PC-9 (cell line): ENCODE measurements at regions not wholly inside any gene's neighbourhood (a gene's known extent, or its start where the extent isn't known, plus 50 kb on each side); places are given as distances from the start of the nearest gene placed in this dataset.

Source experiments
- BruUV-seq: library from RNA; stranded (reverse); fragments of 400-500 nt; replicated peaks from 2 replicates; lab custom pipeline; 2021; lab: Mats Ljungman, UMichigan
- CTCF ChIA-PET: fragments of 300-600 bp; sonication (Branson Sonifier 250); formaldehyde crosslinking; loops from one replicate; lab custom pipeline; 2022; ENCODE audit warnings: antibody characterized with exemption; lab: Charles Lee
- POLR2A ChIA-PET: fragments of 300-600 bp; sonication (Branson Sonifier 250); formaldehyde crosslinking; loops from one replicate; lab custom pipeline; 2022; ENCODE audit warnings: antibody characterized with exemption; ENCODE audit not compliant: unreplicated experiment; lab: Charles Lee
- DNase-seq, 2 experiments: peaks; one replicate each; pipeline versions ENCODE4 v3.0.0 to v3.0.0-alpha.2; 2015 to 2022; ENCODE audit warnings: mixed read lengths in 1 of 2
- H2AFZ ChIP-seq: fragments of 200-600 bp; sonication (generic); 2 replicates; pipeline ENCODE4 v1.8.1; 2017; ENCODE audit warnings: antibody characterized with exemption
- H3F3A ChIP-seq: fragments of 200-600 bp; sonication (generic); 2 replicates; pipeline ENCODE4 v1.8.1; 2017; ENCODE audit warnings: antibody characterized with exemption, mild to moderate bottlenecking, low read depth; ENCODE audit not compliant: insufficient read depth
- H3K27ac ChIP-seq: fragments of 200-600 bp; sonication (generic); 2 replicates; pipeline ENCODE4 v1.6.1; 2016; ENCODE audit warnings: mixed run types
- H3K27me3 ChIP-seq: fragments of 200-600 bp; sonication (generic); 2 replicates; pipeline ENCODE4 v1.6.1; 2016; ENCODE audit warnings: low read depth, mixed run types; ENCODE audit not compliant: insufficient read depth
- H3K36me3 ChIP-seq: fragments of 200-600 bp; sonication (generic); 2 replicates; pipeline ENCODE4 v1.6.1; 2016; ENCODE audit warnings: low read depth, mixed run types
- H3K4me1 ChIP-seq: fragments of 200-600 bp; sonication (generic); replicated peaks from 2 replicates; pipeline ENCODE4 v1.6.1; 2016; ENCODE audit warnings: mixed run types; ENCODE audit not compliant: insufficient read depth
- H3K4me2 ChIP-seq: fragments of 200-600 bp; sonication (generic); 2 replicates; pipeline ENCODE4 v1.6.1; 2017; ENCODE audit warnings: mixed run types
- H3K4me3 ChIP-seq: fragments of 200-600 bp; sonication (generic); 2 replicates; pipeline ENCODE4 v1.6.1; 2016; ENCODE audit warnings: mixed run types
- H3K79me2 ChIP-seq: fragments of 200-600 bp; sonication (generic); 2 replicates; pipeline ENCODE4 v1.6.1; 2017; ENCODE audit warnings: low read depth, mixed run types
- H3K9me2 ChIP-seq: fragments of 200-600 bp; sonication (generic); 2 replicates; pipeline ENCODE4 v1.8.1; 2017; ENCODE audit warnings: mild to moderate bottlenecking; ENCODE audit not compliant: insufficient read depth
- H3K9me3 ChIP-seq: fragments of 200-600 bp; sonication (generic); 2 replicates; pipeline ENCODE4 v1.8.1; 2016; ENCODE audit warnings: low read depth; ENCODE audit not compliant: insufficient read depth
- H4K20me1 ChIP-seq: fragments of 200-600 bp; sonication (generic); 2 replicates; pipeline ENCODE4 v1.8.1; 2017; ENCODE audit not compliant: insufficient read depth
- CTCF ChIP-seq: fragments of 200-600 bp; sonication (generic); conservative IDR thresholded peaks from 2 replicates; pipeline ENCODE4 v1.6.1; 2017; ENCODE audit warnings: mixed run types, antibody characterized with exemption, mild to moderate bottlenecking, moderate library complexity
- EZH2 ChIP-seq: fragments of 200-600 bp; sonication (generic); IDR thresholded peaks from 2 replicates; pipeline ENCODE4 v1.8.0; 2017; ENCODE audit warnings: antibody characterized with exemption, low read depth
- intact Hi-C: fragments of 100-400 bp; cut with micrococcal nuclease; formaldehyde crosslinking; loops from one replicate; pipeline ENCODE4 v1.10.0; 2022; ENCODE audit not compliant: unreplicated experiment

- Histone ChIP-seq H3K4me2 (peak overlapping the region; percentile 77), H3K9me2 (no peaks in the 10 kb centered on the region), H3F3A (peaks cover 18% of the 10 kb centered on the region; the same call in 1 of the 2 replicates), H3K4me3 (peak overlapping the region; percentile 59), H4K20me1 (no peaks in the 10 kb centered on the region), H3K4me1 (peaks cover 69% of the 10 kb centered on the region), H2AFZ (peak overlapping the region; percentile 74), H3K79me2 (no peaks in the 10 kb centered on the region), H3K27me3 (no peaks in the 10 kb centered on the region), H3K27ac (peak overlapping the region; percentile 73), H3K9me3 (no peaks in the 10 kb centered on the region), H3K36me3 (no peaks in the 10 kb centered on the region)
- ChIA-PET CTCF (interaction anchor here (0.6 to 1.1 kb wide), 6 partner anchors 47 to 461 kb away, joined by 3 to 6 read pairs (median 4); no protein-coding TSS in a partner anchor), POLR2A (interaction anchor here (0.5 to 0.7 kb wide), 3 partner anchors 40 to 194 kb away, joined by 3 to 9 read pairs (median 4); no protein-coding TSS in a partner anchor)
- BruUV-seq, result no TSS peak
- TF ChIP-seq CTCF (peak; percentile 84), EZH2 (no peak)
- intact Hi-C loops, result loop anchor here (1.0 to 10.0 kb wide), 8 partner anchors 73 to 650 kb away; no protein-coding TSS in a partner anchor
- peak; percentile 40 to 76 for DNase-seq
Measured at GRCh38 chr4:140252742-140253555, 99.0 kb upstream of the MAML3 start.

GRCh38 chr4:140252141-140252741 is 98.3 kb upstream of the MAML3 start:
- BruUV-seq, result TSS peak; percentile 43
- no peaks in the 10 kb centered on the region for H3K79me2 ChIP-seq
- no peaks in the 10 kb centered on the region for H4K20me1 ChIP-seq
- peak overlapping the region; percentile 59; the same call in 1 of the 2 replicates for H3K4me3 ChIP-seq
- peak overlapping the region; percentile 73 for H3K27ac ChIP-seq
- H3K9me3 ChIP-seq, result no peaks in the 10 kb centered on the region
- H3K4me1 ChIP-seq, result peaks cover 62% of the 10 kb centered on the region
- H3K4me2 ChIP-seq, result peak overlapping the region; percentile 77
- no peaks in the 10 kb centered on the region for H3K36me3 ChIP-seq
- DNase-seq, result no peak
- ChIA-PET CTCF (interaction anchor here (1.1 kb wide), 1 partner anchor 115 kb away, joined by 3 read pairs; no protein-coding TSS in a partner anchor), POLR2A (interaction anchor here (0.5 to 0.7 kb wide), 4 partner anchors 97 to 206 kb away, joined by 3 to 9 read pairs (median 3); no protein-coding TSS in a partner anchor)
- TF ChIP-seq CTCF (no peak), EZH2 (no peak)
- peak overlapping the region; percentile 74; the same call in 1 of the 2 replicates for H2AFZ ChIP-seq
- intact Hi-C loops, result loop anchor here (1.0 to 10.0 kb wide), 6 partner anchors 100 to 649 kb away; no protein-coding TSS in a partner anchor
- no peaks in the 10 kb centered on the region for H3K27me3 ChIP-seq
- peaks cover 15% of the 10 kb centered on the region; the same call in 1 of the 2 replicates for H3F3A ChIP-seq
- no peaks in the 10 kb centered on the region for H3K9me2 ChIP-seq

GRCh38 chr4:140251571-140251970 is 97.6 kb upstream of the MAML3 start:
- H3F3A ChIP-seq, result peaks cover 9% of the 10 kb centered on the region; the same call in 1 of the 2 replicates
- no TSS peak for BruUV-seq
- no peaks in the 10 kb centered on the region for H3K79me2 ChIP-seq
- peak overlapping the region; percentile 73 for H3K27ac ChIP-seq
- ChIA-PET POLR2A (interaction anchor here (0.6 to 0.7 kb wide), 2 partner anchors 96 to 110 kb away, joined by 3 read pairs; no protein-coding TSS in a partner anchor), CTCF (interaction anchor here (1.1 kb wide), 1 partner anchor 114 kb away, joined by 3 read pairs; no protein-coding TSS in a partner anchor)
- H3K4me2 ChIP-seq, result peak overlapping the region; percentile 21; the same call in 1 of the 2 replicates
- TF ChIP-seq CTCF (no peak), EZH2 (no peak)
- peak in 1 of 2 experiments; percentile 37 for DNase-seq
- H3K9me2 ChIP-seq, result no peaks in the 10 kb centered on the region
- peaks cover 55% of the 10 kb centered on the region for H3K4me1 ChIP-seq
- no peak overlapping the region; the same call in 1 of the 2 replicates for H3K4me3 ChIP-seq
- no peaks in the 10 kb centered on the region for H3K36me3 ChIP-seq
- H3K27me3 ChIP-seq, result no peaks in the 10 kb centered on the region
- no peaks in the 10 kb centered on the region for H4K20me1 ChIP-seq
- no peaks in the 10 kb centered on the region for H3K9me3 ChIP-seq
- intact Hi-C loops, result loop anchor here (5.0 to 10.0 kb wide), 3 partner anchors 509 to 603 kb away; no protein-coding TSS in a partner anchor
- no peak overlapping the region for H2AFZ ChIP-seq
